Suprapubic skin (tissue), 4 donors: ENCODE measurements at regions not wholly inside any gene's neighbourhood (a gene's known extent, or its start where the extent isn't known, plus 50 kb on each side); places are given as distances from the start of the nearest gene placed in this dataset.

Source experiments
- CTCF ChIP-seq, 2 donors: fragments of 200-600 bp in 1 of 2; fragments of 450-650 bp in 1 of 2; sonication (generic) in 1 of 2; IDR thresholded peaks; one replicate each; pipeline ENCODE4 v1.5.1; 2016 to 2019; ENCODE audit warnings: antibody characterized with exemption in 2 of 2, mild to moderate bottlenecking in 1 of 2, moderate library complexity in 1 of 2
- POLR2A ChIP-seq, 2 donors: fragments of 450-650 bp; IDR thresholded peaks; one replicate each; pipeline ENCODE4 v1.6.1; 2017; ENCODE audit warnings: antibody characterized with exemption in 2 of 2, mild to moderate bottlenecking in 2 of 2, moderate library complexity in 2 of 2
- POLR2AphosphoS5 ChIP-seq, 3 donors: sonication (generic); formaldehyde crosslinking; IDR thresholded peaks; one replicate each; pipeline ENCODE4 v1.6.1; 2017; ENCODE audit warnings: antibody characterized with exemption in 3 of 3

GRCh38 chr17:5861246-5861645, 208.9 kb upstream of the WSCD1 start:
- TF ChIP-seq POLR2AphosphoS5 (IDR thresholded peaks at IDR 0.05) (no peak), CTCF (IDR thresholded peaks at IDR 0.05) (no peak), POLR2A (IDR thresholded peaks at IDR 0.05) (no peak)
